Activated CD4-positive, alpha-beta memory T cell treated with anti-CD3 and anti-CD28 coated beads for 36 hours (primary cell): ENCODE measurements at regions not wholly inside any gene's neighbourhood (a gene's known extent, or its start where the extent isn't known, plus 50 kb on each side); places are given as distances from the start of the nearest gene placed in this dataset.

Source experiments
- CTCF ChIA-PET: fragments of 350-600 bp; sonication (Branson Sonifier 250); formaldehyde crosslinking; loops from one replicate; lab custom pipeline; 2021; ENCODE audit warnings: antibody characterized with exemption, inconsistent platforms; lab: Charles Lee
- POLR2A ChIA-PET: fragments of 350-600 bp; sonication (Branson Sonifier 250); formaldehyde crosslinking; loops from one replicate; lab custom pipeline; 2021; ENCODE audit warnings: antibody characterized with exemption; lab: Charles Lee
- DNase-seq: peaks from one replicate; pipeline ENCODE4 v3.0.0-alpha.2; 2020
- H3K27ac Mint-ChIP-seq: one replicate; pipeline ENCODE4 v1.8.0; 2021; ENCODE audit warnings: mixed read lengths
- H3K27me3 Mint-ChIP-seq: one replicate; pipeline ENCODE4 v1.8.0; 2021; ENCODE audit warnings: mixed read lengths
- H3K36me3 Mint-ChIP-seq: one replicate; pipeline ENCODE4 v1.8.0; 2021; ENCODE audit warnings: mixed read lengths
- H3K4me1 Mint-ChIP-seq: one replicate; pipeline ENCODE4 v1.8.0; 2021; ENCODE audit warnings: low read depth, mixed read lengths
- H3K4me3 Mint-ChIP-seq: one replicate; pipeline ENCODE4 v1.8.0; 2021; ENCODE audit warnings: mild to moderate bottlenecking, mixed read lengths
- H3K9me3 Mint-ChIP-seq: one replicate; pipeline ENCODE4 v1.8.0; 2021; ENCODE audit warnings: mixed read lengths
- intact Hi-C: fragments of 100-400 bp; cut with micrococcal nuclease; formaldehyde crosslinking; loops from one replicate; pipeline ENCODE4 v1.15.1; 2023

DNA sequence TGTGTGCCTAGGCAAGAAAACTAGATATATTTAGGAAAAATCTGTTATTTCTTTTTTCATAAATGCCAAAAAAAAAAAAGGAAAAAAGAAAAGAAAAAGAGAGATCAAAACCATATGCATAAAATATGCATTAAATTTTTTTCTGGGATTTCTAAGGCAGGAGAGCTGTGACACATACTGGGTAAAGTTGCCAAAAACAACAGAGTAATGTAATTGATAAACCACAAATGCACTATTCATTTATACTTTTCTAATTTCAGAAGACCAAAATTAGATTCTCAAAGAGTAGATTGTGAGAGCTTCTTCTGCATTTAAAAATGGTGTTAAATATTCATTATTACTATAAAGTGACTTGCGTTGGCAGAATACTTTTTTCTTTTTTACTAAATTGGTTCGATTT is 673.8 kb upstream of the MGAT4C start:
- CTCF ChIA-PET = no interaction called here
- Mint-ChIP-seq H3K4me1 (no peaks in the 10 kb centered on the region), H3K27ac (no peak overlapping the region), H3K4me3 (no peak overlapping the region), H3K27me3 (no peaks in the 10 kb centered on the region), H3K36me3 (no peaks in the 10 kb centered on the region), H3K9me3 (peaks cover 5% of the 10 kb centered on the region)
- no peak for DNase-seq
- POLR2A ChIA-PET = no interaction called here
- intact Hi-C loops = no loop called here

DNA sequence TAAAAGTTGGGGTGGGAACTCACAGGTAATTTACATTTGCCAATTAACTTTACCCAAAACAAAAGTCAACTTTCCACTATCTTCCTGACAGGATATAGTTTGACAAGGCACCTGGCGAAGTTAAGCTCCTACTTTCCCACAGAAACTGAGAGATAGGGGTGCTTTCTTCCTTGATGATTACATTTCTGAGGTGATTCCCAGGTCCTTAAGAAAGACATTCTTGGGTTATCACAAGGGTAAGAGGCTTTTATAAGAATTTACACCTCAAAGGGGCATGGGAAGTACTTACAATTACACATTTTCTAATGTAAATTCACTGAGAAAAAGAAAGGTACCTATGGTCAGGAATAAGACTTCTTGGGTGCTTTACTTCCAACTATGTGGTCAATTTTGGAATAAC is 660.9 kb upstream of the MGAT4C start:
- H3K4me3 Mint-ChIP-seq = no peak overlapping the region
- no peaks in the 10 kb centered on the region for H3K36me3 Mint-ChIP-seq
- peaks cover 6% of the 10 kb centered on the region for H3K9me3 Mint-ChIP-seq
- intact Hi-C loops = no loop called here
- CTCF ChIA-PET = no interaction called here
- no peaks in the 10 kb centered on the region for H3K27me3 Mint-ChIP-seq
- H3K4me1 Mint-ChIP-seq = no peaks in the 10 kb centered on the region
- POLR2A ChIA-PET = no interaction called here
- H3K27ac Mint-ChIP-seq = no peak overlapping the region
- no peak for DNase-seq

DNA sequence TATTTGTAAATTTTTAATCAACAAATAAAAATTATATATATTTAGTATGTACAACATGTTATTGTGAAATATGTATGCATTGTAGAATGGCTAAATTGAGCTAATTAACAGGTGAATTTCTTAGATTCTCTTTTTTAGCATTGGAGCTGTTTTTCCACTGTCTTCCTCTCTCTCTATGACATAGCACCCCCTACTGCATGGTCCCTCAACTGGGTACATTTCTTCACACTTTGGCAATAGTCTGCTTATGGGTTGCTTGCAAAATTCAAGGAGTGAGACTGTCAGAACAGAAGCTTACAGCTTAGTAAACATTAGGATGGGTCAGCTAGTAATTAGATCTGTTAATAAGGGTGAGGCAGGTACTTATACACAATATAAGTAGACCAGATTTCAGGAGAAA is 658.5 kb upstream of the MGAT4C start:
- intact Hi-C loops = no loop called here
- Mint-ChIP-seq H3K4me3 (no peak overlapping the region), H3K4me1 (no peaks in the 10 kb centered on the region), H3K27ac (no peak overlapping the region), H3K27me3 (no peaks in the 10 kb centered on the region), H3K36me3 (no peaks in the 10 kb centered on the region), H3K9me3 (peaks cover 3% of the 10 kb centered on the region)
- ChIA-PET POLR2A (no interaction called here), CTCF (no interaction called here)
- no peak for DNase-seq

DNA sequence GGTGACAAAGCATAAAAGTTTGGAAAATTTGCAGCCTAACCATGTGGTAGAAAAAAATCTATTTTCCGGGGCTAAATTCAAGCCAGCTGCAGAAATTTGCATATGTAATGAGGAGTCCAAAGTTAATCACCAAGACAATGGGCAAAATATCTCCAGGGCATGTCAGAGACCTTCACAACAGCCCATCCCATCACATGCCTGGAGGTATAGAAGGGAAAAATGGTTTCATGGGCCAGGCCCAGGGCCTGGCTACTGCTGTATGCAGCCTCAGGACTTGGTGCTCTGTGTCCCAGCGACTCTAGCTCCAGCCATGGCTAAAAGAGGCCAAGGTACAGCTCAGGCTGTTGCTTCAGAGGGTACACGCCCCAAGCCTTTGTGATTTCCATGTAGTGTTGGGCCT is 655.8 kb upstream of the MGAT4C start:
- CTCF ChIA-PET = no interaction called here
- intact Hi-C loops = no loop called here
- Mint-ChIP-seq H3K4me3 (no peak overlapping the region), H3K9me3 (peaks cover 3% of the 10 kb centered on the region), H3K36me3 (no peaks in the 10 kb centered on the region), H3K27me3 (no peaks in the 10 kb centered on the region), H3K27ac (no peak overlapping the region), H3K4me1 (no peaks in the 10 kb centered on the region)
- no peak for DNase-seq
- POLR2A ChIA-PET = no interaction called here

DNA sequence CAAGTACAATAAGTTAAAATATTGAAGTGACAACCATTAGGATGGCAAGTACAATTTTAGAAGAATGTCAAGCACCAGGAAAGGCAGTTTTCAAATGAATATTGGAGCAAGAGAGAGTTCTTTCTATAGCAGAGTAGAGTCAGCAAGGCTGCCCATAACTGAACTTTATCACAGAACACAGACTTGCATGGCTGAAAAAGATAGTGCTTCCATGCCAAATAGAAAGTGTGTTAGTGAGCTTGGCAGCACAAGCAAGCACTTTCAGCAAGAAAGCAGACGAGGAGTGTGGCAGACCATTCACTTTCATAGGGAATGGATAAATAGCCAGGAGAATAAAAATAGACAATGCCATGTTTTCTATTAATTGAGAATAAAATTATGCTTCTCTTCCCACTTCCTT is 647.0 kb upstream of the MGAT4C start:
- Mint-ChIP-seq H3K36me3 (no peaks in the 10 kb centered on the region), H3K27ac (no peak overlapping the region), H3K4me3 (no peak overlapping the region), H3K27me3 (no peaks in the 10 kb centered on the region), H3K9me3 (peaks cover 2% of the 10 kb centered on the region), H3K4me1 (no peaks in the 10 kb centered on the region)
- POLR2A ChIA-PET = no interaction called here
- intact Hi-C loops = no loop called here
- CTCF ChIA-PET = no interaction called here
- no peak for DNase-seq

DNA sequence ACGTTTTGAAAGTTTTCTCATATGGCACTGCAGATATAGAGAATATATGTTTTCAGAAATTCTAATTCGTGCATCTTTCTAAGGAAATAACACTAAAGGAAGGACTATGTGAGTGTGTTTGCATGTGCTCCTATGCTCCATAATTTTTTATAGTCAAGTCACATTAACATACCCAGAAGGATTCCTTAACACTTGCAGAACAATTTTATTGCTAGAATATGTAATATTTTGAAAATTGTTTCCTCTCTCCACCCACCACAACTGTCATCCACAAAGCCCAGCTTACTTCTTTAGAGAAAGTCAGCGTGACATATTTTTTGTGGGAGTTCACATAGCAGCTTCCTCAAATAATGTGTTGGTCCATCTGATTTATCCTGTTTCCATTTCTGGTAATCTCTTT is 604.6 kb upstream of the MGAT4C start:
- Mint-ChIP-seq H3K27ac (no peak overlapping the region), H3K9me3 (peaks cover 7% of the 10 kb centered on the region), H3K4me1 (no peaks in the 10 kb centered on the region), H3K36me3 (no peaks in the 10 kb centered on the region), H3K27me3 (no peaks in the 10 kb centered on the region), H3K4me3 (no peak overlapping the region)
- no peak for DNase-seq
- CTCF ChIA-PET = no interaction called here
- POLR2A ChIA-PET = no interaction called here
- intact Hi-C loops = loop anchor here (2.0 kb wide), 1 partner anchor 14 kb away; no protein-coding TSS in a partner anchor

DNA sequence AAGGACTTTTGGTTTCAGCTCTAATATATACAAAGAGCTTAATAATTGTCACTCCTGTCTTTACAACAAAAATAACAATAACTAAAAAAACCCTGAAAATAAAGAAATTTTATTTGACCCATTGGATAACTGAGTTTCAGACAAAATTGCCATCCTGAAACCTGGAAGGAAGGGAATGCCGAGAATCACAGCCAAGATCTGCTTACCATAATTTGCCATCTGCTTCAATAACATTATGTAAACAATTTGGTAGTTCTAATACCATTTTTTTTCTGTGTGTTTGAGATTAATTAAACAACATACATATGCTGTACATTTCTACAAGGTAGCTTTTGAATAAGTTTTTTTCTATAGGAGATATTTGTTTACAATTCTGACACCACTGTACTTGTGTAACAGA is 596.3 kb upstream of the MGAT4C start:
- Mint-ChIP-seq H3K4me1 (no peaks in the 10 kb centered on the region), H3K9me3 (peaks cover 2% of the 10 kb centered on the region), H3K27me3 (no peaks in the 10 kb centered on the region), H3K27ac (no peak overlapping the region), H3K36me3 (no peaks in the 10 kb centered on the region), H3K4me3 (no peak overlapping the region)
- DNase-seq = no peak
- intact Hi-C loops = no loop called here
- ChIA-PET CTCF (no interaction called here), POLR2A (no interaction called here)

DNA sequence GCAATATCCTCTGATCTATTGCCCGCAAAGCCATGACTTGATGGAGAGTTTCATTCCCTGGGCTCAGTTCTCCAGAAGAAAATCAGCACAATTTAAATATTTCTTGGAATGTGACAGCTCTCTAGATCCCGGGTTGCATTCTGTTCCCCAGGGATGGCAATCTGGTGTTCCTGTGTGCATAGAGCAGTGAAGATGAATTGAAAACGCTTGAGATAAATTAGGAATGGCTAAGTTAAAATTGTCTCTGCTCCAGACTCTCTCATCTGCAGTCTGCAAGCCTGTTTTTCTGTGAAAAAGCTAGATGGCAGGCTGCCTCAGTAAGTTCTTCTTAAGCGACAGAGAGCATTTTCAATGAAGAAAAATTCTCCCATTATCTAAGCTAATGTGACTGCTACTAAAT is 582.5 kb upstream of the MGAT4C start:
- POLR2A ChIA-PET = no interaction called here
- DNase-seq = no peak
- Mint-ChIP-seq H3K4me1 (no peaks in the 10 kb centered on the region), H3K9me3 (peaks cover 11% of the 10 kb centered on the region), H3K4me3 (no peak overlapping the region), H3K36me3 (no peaks in the 10 kb centered on the region), H3K27me3 (no peaks in the 10 kb centered on the region), H3K27ac (no peak overlapping the region)
- CTCF ChIA-PET = no interaction called here
- intact Hi-C loops = no loop called here

DNA sequence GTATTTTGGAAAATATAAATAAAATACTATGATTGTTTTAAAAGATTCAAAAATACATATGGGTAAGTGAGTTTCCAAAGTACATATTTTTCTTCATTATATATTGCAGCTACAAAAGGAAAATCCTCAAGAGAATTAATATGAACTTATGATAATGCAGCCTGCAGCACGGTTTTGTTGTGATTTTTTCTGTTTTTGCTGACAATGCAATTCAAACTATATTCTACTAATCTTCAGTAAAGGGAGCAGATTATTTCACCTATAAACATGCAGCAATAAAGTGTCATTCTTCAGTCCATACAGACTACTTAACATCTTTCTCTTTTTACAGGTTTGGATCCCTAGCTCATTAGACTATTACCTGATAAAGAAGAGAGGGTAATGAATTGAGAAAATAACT is 582.1 kb upstream of the MGAT4C start:
- no peak for DNase-seq
- H3K9me3 Mint-ChIP-seq = peaks cover 11% of the 10 kb centered on the region
- H3K36me3 Mint-ChIP-seq = no peaks in the 10 kb centered on the region
- no peak overlapping the region for H3K4me3 Mint-ChIP-seq
- H3K4me1 Mint-ChIP-seq = no peaks in the 10 kb centered on the region
- POLR2A ChIA-PET = no interaction called here
- CTCF ChIA-PET = no interaction called here
- no peaks in the 10 kb centered on the region for H3K27me3 Mint-ChIP-seq
- intact Hi-C loops = no loop called here
- no peak overlapping the region for H3K27ac Mint-ChIP-seq

DNA sequence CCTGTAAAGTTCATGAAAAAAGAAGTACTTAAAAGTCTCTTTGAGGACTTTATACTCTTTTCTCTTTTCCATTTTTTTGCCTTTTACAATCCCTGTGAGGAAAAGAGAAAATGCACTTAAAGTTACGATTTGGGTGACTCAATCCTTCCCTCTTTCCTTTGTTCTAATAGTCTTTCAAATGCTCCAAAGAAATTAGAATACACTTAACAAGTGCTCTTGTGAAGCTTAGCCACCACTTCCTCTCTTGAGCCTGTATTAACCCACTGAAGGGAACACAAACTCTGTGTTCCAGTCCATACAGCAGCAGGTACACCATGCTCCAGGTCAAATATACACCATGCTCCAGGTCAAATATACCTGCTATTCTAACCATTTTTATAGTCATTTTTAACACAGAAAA is 581.1 kb upstream of the MGAT4C start:
- CTCF ChIA-PET = no interaction called here
- H3K36me3 Mint-ChIP-seq = no peaks in the 10 kb centered on the region
- intact Hi-C loops = no loop called here
- no peaks in the 10 kb centered on the region for H3K4me1 Mint-ChIP-seq
- H3K9me3 Mint-ChIP-seq = peaks cover 11% of the 10 kb centered on the region
- no peaks in the 10 kb centered on the region for H3K27me3 Mint-ChIP-seq
- no peak overlapping the region for H3K4me3 Mint-ChIP-seq
- POLR2A ChIA-PET = no interaction called here
- no peak for DNase-seq
- no peak overlapping the region for H3K27ac Mint-ChIP-seq

DNA sequence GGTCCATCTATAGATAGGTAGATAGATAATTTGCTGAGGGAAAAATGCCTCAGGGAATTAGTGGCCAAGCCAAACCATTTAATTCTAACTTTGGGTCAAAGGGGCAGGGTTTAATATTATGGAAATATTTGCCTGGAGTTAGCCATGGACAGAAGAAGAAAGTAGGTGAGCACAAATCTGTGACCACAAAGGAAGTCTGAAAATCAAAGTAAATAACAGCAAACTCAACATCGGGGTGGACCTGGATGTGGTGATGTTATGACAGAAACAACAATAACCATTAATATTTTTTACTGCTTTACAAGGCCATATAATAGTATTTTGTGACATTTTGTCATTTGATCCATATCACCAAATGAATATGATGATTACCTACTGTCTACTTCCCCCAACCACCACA is 578.0 kb upstream of the MGAT4C start:
- intact Hi-C loops = no loop called here
- POLR2A ChIA-PET = no interaction called here

DNA sequence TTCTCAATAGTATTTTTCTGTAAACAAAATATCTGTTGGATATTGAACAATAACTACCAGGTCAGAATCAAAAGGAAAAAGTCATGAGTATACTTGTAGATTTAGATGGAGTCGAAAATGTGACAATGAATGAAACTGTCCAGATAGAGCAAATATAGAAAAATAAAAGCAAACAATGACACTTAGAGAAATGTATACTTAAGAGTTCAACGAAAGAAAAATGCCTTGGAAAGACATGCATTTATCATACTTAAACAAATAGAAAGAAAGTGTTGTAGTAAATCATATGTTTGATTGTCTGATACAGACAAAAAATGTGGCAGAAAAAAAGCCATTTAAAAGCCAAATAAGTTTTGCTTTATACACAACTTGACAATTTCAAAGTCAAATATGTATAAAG is 571.2 kb upstream of the MGAT4C start:
- Mint-ChIP-seq H3K27ac (no peak overlapping the region), H3K9me3 (peaks cover 4% of the 10 kb centered on the region), H3K4me1 (no peaks in the 10 kb centered on the region), H3K36me3 (no peaks in the 10 kb centered on the region), H3K27me3 (no peaks in the 10 kb centered on the region), H3K4me3 (no peak overlapping the region)
- intact Hi-C loops = no loop called here
- no peak for DNase-seq
- POLR2A ChIA-PET = no interaction called here
- CTCF ChIA-PET = no interaction called here

More for the DNA sequence above, 578.0 kb upstream of the MGAT4C start:
- Mint-ChIP-seq H3K27me3 (no peaks in the 10 kb centered on the region), H3K9me3 (peaks cover 7% of the 10 kb centered on the region), H3K27ac (no peak overlapping the region), H3K4me3 (no peak overlapping the region), H3K36me3 (no peaks in the 10 kb centered on the region), H3K4me1 (no peaks in the 10 kb centered on the region)
- CTCF ChIA-PET = no interaction called here
- DNase-seq = no peak

DNA sequence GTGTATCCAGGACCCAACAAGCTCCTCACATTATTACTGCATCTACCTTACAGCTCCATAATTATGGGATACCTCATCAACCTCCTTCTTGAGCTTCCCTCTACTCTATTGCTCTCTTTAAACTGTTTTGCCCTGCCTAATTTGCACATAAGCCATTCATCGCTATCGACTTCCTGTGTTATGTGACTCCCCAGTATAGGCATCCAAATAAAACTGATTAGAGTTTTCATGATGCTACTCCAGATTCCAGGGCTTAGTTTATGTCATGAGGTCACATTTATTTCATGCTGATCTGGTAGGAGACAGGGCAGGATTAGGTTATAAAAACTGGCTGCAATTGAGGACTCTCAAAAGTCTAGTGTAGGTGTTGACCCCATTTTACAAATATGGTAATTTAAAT is 569.9 kb upstream of the MGAT4C start:
- peaks cover 4% of the 10 kb centered on the region for H3K9me3 Mint-ChIP-seq
- intact Hi-C loops = no loop called here

DNA sequence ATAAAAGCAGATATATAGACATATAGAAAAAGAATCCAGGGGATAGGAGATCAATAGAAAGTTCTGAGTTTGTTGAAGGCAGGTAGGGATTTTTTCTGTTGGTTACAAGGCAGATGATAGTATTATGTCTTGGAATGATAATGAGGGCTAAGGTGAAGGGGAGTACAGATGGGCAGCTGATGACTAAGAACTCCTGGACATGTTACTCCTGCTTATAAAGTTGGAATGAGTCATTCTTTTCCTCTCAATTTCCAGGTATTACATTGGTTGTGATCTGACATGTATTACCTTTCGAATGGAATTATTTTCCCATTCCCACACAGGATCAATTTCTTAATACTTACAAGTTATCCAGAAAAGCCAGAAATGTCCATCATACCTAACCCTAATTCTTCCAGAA is 545.2 kb upstream of the MGAT4C start:
- no peak overlapping the region for H3K4me3 Mint-ChIP-seq
- no peaks in the 10 kb centered on the region for H3K4me1 Mint-ChIP-seq
- no peaks in the 10 kb centered on the region for H3K27me3 Mint-ChIP-seq
- ChIA-PET CTCF (no interaction called here), POLR2A (no interaction called here)
- intact Hi-C loops = no loop called here
- DNase-seq = no peak
- H3K36me3 Mint-ChIP-seq = no peaks in the 10 kb centered on the region
- H3K27ac Mint-ChIP-seq = no peak overlapping the region
- H3K9me3 Mint-ChIP-seq = peaks cover 10% of the 10 kb centered on the region

More for the DNA sequence above, 569.9 kb upstream of the MGAT4C start:
- no peak for DNase-seq
- Mint-ChIP-seq H3K27ac (no peak overlapping the region), H3K4me1 (no peaks in the 10 kb centered on the region), H3K4me3 (no peak overlapping the region), H3K27me3 (no peaks in the 10 kb centered on the region), H3K36me3 (no peaks in the 10 kb centered on the region)
- CTCF ChIA-PET = no interaction called here
- POLR2A ChIA-PET = no interaction called here
